SK-N-MC (cell line): ENCODE measurements at regions not wholly inside any gene's neighbourhood (a gene's known extent, or its start where the extent isn't known, plus 50 kb on each side); places are given as distances from the start of the nearest gene placed in this dataset.

Experiments
- EZH2 ChIP-seq: fragments of 200-600 bp; sonication (generic); IDR thresholded peaks from one replicate; pipeline ENCODE4 v1.6.1; 2017; ENCODE audit warnings: antibody characterized with exemption
- FOXP2 ChIP-seq: optimal IDR thresholded peaks from 2 replicates; pipeline ENCODE3; 2011; ENCODE audit warnings: mild to moderate bottlenecking, moderate library complexity; ENCODE audit not compliant: insufficient read depth; ENCODE audit errors: extremely low read length, control extremely low read depth

- TF ChIP-seq EZH2, result no peak
- no peak for TF ChIP-seq FOXP2
Measured at GRCh38 chr11:70628176-70628854, 230.0 kb downstream of the CTTN start.
